SK-N-DZ (cell line): ENCODE measurements at regions not wholly inside any gene's neighbourhood (a gene's known extent, or its start where the extent isn't known, plus 50 kb on each side); places are given as distances from the start of the nearest gene placed in this dataset.
A peak's percentile ranks its signal among the peaks of the same experiment; 100 is the strongest.
"Not testable (repeated sequence)": the region's sequence is repeated elsewhere in the genome, so short reads cannot be mapped to it uniquely, and the experiment has no call there.

Experiments
- DNase-seq: peaks from one replicate; pipeline ENCODE4 v3.0.0-alpha.2; 2015; ENCODE audit warnings: low spot score

DNA sequence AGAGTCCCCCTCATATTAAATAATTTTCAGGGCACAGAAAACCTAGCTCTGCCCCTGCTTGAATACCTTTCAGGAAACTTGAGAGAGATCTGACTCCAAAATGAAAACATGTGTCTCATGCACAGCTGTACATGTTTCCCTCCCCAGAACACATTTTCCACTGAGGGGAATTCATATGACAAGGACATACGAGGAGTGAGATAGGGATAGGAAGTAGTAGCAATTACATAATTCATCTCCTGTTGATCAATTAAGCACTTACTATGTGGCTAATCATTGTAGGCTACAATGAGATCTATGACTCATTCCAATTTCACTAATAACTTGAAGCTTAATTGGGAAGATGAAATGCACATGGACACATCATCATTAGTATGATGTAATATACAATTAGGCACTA is 302.1 kb downstream of the PCDH11X start:
- not testable (repeated sequence) for DNase-seq

DNA sequence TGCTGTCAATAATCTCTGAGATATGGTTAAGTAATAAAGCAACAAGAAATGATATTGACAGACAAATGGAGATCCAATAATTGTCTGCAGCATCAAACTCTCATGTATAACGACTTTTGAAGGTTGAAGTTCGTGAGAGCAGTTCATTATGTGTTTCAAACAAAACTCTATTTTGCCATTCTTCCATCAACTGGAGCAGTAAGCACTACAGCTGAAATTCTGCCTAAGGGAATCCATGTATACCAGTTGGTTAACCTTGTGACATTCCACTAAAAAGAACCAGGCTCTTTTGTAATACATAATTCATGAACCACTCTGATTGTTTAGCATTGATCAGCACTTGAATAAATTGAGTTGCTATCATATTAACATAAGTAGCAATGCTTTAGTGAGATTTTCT is 311.6 kb downstream of the PCDH11X start:
- not testable (repeated sequence) for DNase-seq

DNA sequence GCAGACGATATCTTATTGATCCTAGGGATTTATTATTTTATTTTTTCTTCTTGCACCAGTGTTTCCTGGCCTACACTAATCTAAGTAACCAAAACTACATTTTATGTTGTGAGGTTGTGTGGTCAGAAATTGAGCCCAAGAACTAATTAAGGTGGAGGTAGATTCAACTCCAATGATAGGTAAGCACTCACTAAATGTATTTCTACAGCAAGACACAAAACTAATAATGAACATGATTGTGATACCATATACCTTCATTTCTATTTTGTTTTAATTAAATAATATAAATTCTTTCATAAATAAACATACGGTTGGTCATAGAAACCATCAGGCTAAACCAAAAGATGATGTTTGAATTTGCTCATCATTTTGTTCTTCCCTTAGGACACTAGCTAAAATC is 319.0 kb downstream of the PCDH11X start:
- not testable (repeated sequence) for DNase-seq

DNA sequence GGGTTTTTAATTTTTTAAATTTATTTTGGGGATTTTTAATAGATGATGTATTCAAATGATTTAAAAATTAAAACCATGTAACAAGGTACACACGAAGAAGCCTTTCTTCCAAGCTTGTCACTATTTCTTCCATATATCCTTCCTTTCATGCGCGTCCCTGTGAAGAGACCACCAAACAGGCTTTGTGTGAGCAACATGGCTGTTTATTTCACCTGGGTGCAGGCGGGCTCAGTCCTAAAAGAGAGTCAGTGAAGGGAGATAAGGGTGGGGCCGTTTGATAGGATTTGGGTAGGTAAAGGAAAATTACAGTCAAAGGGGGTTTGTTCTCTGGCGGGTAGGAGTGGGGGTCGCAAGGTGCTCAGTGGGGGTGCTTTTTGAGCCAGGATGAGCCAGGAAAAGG is 320.9 kb downstream of the PCDH11X start:
- DNase-seq, result not testable (repeated sequence)

DNA sequence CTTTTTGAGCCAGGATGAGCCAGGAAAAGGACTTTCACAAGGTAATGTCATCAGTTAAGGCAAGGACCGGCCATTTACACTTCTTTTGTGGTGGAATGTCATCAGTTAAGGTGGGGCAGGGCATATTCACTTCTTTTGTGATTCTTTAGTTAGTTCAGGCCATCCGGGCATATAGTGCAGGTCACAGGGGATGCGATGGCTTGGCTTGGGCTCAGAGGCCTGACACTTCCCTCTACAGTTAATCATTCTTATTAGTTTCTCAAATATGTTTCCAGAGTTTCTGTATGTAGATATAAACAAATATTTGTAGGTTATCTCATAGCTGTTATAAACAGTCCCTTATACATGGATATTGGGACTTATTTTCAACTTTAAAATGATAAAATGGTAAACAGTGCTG is 326.5 kb downstream of the PCDH11X start:
- not testable (repeated sequence) for DNase-seq

DNA sequence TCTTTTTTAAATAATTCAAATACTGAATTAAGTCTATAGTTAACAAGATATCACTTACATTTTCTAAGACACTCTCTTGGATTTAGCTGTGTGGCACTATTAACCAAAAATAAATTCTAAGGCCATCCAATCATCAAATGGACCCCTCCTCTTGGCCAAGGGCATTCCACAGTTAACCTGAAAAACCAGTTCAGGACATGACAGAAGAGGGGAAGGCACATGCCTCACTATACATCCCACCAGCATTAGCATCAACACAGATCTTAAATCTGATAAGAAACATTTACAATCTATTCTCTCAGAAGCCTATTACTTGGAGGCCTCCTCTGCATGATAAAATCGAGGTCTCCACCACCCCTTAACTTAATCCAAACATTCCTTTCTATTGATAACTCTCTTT is 327.5 kb downstream of the PCDH11X start:
- not testable (repeated sequence) for DNase-seq

DNA sequence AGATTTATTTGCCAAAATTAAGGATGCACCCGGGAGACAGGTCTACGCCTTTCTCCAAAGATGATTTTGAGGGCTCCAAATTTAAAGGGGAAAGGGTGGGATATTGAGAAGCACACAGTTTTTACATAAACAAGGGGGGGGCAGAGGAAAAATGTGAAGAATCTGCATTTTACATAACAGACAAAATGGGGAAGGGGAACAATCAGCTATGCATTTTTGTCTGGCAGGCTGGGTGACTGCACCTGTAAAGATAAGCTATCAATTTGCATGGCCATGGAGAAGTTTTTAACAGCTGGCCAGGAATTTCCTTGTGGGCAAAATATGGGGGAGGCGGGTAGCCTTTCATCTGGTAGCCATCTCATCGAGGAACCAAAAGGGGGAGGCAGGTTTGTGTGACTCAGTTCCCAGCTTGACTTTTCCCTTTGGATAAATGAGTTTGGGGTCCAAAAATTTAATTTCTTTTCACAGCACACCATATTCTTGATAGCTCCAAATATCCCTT is 331.3 kb downstream of the PCDH11X start:
- not testable (repeated sequence) for DNase-seq

DNA sequence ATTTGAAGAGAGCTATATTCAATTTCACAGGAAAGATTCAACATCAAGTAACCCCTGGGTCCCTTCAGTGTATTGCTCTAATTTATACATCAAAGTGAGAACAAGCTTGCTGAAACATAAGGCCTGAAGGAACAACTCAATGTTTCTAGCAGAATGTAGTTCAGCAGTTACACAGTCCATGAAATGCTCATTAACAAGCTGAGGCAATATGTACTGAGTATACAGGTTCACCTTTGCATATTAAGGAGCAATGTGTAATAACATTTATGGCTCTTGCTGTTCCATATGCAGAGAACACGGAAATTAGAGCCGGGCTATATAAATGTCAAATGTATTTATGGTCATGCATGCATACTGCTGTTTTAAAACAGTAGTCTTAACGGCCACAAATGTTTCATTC is 338.5 kb downstream of the PCDH11X start:
- DNase-seq, result not testable (repeated sequence)

DNA sequence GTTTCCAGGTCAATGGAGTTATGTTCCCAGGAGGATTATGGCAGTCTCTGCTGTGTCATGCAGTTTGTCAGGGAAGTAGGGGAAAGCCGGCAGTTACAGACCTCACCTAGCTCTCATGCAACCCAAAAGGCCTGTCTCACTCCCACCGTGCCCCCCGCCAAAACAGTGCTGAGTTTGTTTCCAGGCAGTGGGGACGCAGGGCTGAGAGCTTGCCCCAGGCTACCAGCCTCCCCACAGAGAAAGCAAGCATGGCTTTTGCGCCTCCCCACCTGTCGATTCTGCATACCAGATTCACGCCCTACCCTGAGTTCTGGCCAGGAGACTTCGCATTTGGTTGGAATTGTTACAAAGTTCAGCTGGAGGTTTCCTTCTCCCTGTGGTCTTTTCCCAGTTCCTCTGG is 383.9 kb downstream of the PCDH11X start:
- DNase-seq, result not testable (repeated sequence)

DNA sequence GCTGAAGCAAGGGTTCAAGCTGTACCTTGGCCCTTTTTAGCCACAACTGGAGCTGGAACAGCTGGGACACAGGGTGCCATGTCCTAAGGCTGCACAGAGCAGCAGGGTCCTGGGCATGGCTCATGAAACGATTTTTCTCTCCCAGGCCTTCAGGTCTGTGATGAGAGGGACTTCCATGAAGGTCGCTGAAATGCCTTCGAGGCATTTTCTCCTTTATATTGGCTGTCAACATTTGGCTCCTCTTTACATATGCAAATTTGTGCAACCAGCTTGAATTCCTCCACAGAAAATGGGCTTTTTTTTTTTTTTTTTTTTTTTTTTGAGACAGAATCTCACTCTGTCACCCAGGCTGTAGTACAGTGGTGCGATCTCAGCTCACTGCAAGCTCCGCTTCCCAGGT is 430.8 kb downstream of the PCDH11X start:
- DNase-seq, result no peak

DNA sequence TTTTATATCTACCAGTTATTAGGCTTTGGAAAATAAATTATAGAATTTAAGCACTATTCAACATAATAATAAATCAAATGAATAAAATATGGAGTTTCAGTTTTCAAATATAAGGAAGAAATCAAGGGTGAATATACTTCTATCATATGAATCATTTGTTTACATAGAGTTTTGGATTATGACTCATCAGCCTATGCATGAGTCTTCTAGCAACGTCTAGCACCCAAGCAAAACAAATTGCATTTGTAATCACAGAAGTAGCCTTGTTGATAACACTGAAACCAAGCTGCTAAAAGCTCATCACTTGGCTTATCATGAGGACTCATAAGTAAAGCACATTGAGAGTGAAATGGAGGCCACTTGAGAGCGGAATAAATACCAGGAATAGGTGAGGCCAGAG is 434.6 kb downstream of the PCDH11X start:
- DNase-seq, result no peak

DNA sequence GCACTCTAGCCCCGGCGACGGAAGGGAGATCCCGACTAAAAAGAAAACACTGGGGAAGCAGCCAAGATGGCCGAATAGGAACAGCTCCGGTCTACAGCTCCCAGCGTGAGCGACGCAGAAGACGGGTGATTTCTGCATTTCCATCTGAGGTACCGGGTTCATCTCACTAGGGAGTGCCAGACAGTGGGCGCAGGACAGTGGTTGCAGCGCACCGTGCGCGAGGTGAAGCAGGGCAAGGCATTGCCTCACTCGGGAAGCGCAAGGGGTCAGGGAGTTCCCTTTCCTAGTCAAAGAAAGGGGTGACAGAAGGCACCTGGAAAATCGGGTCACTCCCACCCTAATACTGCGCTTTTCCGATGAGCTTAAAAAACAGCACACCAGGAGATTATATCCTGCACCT is 435.8 kb downstream of the PCDH11X start:
- not testable (repeated sequence) for DNase-seq

DNA sequence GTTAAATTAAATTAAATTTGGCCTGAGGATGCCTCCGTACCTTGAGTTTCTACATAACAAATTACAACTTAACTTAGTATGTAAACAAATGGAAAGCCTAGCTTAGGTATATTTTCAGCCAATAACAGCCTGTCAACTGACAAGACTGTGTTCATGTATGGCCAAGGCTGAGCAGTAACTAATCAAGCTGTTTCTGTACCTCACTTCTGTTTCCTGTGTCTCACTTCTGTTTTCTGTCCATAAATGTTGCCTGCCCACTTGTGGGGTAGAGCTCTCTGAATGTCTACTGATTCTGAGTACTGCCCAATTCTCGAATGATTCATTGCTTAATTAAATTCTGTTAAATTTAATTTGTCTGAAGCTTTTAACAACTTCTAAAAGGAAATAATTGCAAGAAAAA is 445.2 kb downstream of the PCDH11X start:
- DNase-seq, result no peak

DNA sequence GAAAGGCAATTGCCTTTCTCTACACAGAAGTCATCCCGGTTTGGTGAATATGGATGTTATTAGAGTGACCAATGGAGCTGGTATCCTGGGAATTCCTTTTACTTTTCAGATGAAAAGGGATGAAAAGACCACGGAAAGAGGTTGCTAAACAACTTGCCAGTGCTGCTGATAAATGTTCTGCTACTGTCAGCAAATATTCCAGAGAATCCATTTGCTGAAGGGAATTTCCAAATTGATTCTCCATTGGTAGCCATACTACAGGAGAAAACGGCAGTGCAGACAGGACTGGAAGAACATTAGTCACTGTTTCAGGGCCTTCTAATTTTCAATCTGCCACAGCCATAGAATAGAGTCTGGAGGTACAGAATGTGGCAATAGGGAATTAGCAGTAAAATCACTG is 451.5 kb downstream of the PCDH11X start:
- DNase-seq, result no peak

DNA sequence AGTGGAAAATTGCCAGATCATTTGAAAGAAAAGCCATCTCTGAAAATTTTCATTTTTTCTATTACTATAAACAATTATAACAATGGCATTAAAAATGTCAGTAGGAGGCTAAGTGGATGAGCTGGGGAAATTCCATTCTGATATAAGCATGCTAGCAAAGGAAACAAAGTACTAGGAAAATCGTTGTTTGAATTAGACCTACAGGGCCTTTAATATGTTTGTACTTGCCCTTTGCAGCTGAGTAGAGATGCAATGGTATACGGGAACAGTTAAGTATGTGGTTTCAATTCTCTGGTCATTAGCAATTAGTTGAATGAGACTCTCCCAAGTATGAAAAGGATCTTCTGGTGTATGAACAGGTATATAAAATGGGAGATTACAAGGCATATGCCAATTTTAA is 452.2 kb downstream of the PCDH11X start:
- no peak for DNase-seq

DNA sequence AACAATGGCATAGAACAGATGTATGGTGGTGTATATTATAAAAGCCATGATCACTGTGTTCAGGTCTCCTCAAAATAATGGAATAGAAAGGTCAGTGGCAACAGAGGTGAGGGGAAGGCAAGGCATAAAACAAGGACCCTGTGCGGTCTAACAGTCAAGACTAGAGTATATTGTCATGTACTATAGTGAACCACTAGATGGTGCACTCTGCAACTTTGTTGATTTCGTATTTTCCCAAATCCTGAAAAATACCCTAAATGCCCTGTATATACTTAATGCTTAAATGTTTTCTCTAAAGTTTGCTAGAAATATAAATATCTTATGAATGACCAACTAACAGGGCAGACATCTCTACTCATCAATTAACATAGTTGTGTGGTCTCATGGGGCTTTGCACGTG is 453.0 kb downstream of the PCDH11X start:
- peak; percentile 1 for DNase-seq

DNA sequence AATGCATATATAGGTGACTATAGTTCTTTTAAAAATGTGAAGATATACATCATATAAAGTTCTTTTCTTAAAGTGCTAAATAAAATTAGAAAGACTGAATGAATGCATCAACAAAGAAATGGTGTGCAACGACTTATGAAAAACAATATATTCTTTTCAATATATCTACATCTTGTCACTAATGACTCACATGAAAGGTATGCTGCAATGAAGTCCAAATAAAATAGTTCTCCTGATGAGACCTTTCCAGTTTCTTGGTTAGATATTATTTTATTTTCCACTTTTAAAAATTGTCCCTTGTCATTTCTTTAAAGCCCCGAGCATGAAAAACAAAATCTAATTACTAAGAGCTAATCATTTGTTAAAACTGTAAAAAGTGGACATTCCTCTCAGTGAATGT is 462.1 kb downstream of the PCDH11X start:
- no peak for DNase-seq

DNA sequence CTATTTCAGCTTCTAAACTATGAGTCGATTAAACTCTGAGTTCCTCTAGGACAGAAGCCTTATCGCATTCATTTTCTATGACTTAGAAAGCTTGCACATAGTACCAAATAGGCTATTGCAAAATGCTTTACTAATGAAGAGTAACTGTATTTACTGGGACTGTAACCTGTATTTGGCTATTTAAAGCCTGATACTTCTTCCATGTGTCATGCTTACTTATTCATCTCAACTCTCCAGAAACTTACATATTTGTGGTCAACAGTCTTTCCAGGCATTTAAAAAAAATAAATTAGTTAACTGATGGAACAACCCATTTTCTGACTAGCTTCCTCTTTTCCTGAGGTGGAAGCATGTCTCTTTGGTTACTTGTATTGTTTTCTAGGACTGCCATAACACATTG is 467.9 kb downstream of the PCDH11X start:
- no peak for DNase-seq

DNA sequence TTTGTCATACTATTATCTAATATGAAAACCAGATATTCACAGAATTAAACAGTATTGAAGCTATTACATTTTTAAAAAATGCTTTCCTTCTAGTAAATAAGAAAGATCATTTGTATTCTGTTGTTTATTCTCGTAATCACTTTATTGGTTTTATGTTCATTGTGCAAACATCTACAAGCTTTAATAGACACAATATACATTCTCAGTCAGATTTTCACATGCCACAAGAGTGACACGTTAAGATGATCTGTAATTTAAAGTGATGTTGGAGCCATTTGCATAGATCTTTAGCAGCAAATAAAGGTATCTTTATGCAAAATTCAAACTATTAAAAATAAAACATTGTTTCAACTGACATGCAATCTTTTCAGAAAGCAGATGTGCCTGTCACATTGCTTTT is 469.9 kb downstream of the PCDH11X start:
- no peak for DNase-seq

DNA sequence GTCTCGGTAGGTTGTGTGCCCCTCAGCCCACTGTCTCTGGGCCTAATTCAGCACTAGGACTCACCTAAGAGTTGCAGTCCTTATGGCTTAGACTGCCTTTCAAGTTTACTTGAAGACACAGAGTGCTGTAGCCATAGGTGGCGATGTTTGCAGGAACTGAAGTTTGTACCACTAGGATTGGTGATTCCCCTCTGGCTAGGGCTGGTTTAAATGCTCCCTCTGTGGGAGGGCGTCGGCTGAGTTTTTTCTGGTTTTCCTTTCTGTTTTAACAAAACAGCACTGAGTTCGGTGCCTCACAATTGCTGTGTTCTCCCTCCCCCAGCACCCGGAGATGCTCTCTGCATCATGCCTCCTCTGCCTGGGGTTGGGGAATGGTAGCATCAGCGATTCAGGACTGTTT is 480.9 kb downstream of the PCDH11X start:
- DNase-seq, result no peak

DNA sequence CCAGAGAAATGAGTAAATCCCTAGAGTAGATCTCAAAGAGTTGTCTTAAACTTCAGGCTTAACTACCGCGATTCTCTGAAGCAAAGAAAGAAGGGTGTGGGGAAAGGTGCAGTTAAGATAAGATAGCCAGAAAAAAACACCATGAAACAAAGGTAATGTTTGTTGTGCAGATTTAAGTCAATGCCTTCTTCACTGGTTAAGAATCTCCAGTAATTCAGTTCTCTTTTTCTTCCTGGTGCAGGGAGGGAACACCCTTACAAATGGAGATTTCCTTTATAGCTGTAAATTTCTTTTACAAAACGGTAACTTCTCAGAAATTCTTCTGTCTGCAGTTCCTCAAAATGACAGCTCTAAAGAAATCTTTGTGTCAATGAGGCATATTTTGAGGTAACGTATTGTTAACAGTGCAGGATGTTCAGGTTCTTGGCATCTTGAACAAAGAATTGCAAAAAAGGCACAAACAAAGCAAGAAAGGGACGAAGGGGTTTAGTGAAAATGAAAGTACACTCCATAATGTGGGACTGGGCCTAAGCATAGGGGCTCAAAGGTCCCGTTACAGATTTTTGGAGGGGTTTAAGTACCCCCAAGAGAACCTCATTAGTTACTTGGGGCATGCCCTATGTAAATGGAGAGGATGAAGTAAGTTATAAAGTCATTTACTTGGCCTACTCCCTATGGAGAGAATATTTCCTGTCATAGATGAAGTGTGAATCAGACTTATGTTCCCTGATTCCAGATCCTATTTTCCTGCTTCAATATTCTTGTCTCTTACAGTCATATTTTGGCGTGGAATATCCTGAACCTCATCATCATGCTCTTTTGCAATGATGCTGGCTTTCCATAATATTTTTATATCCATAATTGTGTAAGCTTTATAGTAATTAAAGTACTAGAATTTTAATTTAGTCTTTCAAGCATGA is 492.0 kb downstream of the PCDH11X start:
- DNase-seq, result no peak

DNA sequence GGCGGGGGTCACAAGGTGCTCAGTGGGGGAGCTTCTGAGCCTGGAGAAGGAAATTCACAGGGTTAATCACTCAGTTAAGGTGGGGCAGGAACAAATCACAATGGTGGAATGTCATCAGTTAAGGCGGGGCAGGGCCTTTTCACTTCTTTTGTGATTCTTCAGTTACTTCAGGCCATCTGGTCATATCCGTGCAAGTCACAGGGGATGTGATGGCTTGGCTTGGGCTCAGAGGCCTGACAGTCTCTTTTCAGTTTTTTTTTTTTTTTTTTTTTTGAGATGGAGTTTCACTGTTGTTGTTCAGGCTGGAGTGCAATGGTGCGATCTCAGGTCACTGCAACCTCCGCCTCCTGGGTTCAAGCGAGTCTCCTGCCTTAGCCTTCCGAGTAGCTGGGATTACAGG is 499.4 kb downstream of the PCDH11X start:
- not testable (repeated sequence) for DNase-seq

DNA sequence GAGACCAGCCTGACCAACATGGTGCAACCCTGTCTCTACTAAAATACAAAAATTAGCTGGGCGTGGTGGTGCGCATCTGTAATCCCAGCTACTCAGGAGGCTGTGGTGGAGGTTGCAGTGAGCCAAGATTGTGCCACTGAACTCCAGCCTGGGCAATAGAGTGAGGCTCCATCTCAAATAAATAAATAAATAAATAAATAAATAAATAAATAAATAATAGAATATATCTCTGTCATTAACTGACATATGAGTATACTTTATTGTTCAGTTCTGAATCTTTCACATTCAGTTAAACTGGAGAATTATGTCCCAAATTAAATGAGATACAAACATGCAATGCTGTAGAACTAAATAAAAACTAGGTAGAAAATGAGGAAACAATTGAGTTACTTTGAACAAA is 501.2 kb downstream of the PCDH11X start:
- DNase-seq, result not testable (repeated sequence)
